ENCODE measurements at regions not wholly inside any gene's neighbourhood (a gene's known extent, or its start where the extent isn't known, plus 50 kb on each side); places are given as distances from the start of the nearest gene placed in this dataset.
A peak's percentile ranks its signal among the peaks of the same experiment; 100 is the strongest.

- intact Hi-C loops (cut with DNase I; ENCODE audit: low total_unique reads), result loop anchor here (1.0 to 2.0 kb wide), 2 partner anchors 22 to 342 kb away; no protein-coding TSS in a partner anchor
- peak; percentile 67 to 87 for DNase-seq
- Histone ChIP-seq H3K9me3 (no peaks in the 10 kb centered on the region), H3K36me3 (no peaks in the 10 kb centered on the region), H3K4me1 (peaks cover 29 to 41% of the 10 kb centered on the region in 2 donors), H3K27ac (peak overlapping the region; percentile 96 to 99 (median 98)), H3K4me3 (peak overlapping the region; percentile 57 to 86 (median 69)), H3K27me3 (no peaks in the 10 kb centered on the region)
- TF ChIP-seq CTCF (IDR thresholded peaks at IDR 0.05 in 4 of 5, conservative IDR thresholded peaks at IDR 0.05 in 1 of 5) (no peak), POLR2A (IDR thresholded peaks at IDR 0.05) (peak; percentile 19 to 46)
- in situ Hi-C loops (cut with MboI; ENCODE audit: low sequenced_read_pairs in 4 of 4), result loop anchor here in 3 of 4 donors (10.0 to 25.0 kb wide), 3 partner anchors 68 to 345 kb away; no protein-coding TSS in a partner anchor
- ATAC-seq, result peak; percentile 67 to 70
Observed at GRCh38 chr9:129482521-129483414, 138.1 kb downstream of the C9orf50 start.

DNA sequence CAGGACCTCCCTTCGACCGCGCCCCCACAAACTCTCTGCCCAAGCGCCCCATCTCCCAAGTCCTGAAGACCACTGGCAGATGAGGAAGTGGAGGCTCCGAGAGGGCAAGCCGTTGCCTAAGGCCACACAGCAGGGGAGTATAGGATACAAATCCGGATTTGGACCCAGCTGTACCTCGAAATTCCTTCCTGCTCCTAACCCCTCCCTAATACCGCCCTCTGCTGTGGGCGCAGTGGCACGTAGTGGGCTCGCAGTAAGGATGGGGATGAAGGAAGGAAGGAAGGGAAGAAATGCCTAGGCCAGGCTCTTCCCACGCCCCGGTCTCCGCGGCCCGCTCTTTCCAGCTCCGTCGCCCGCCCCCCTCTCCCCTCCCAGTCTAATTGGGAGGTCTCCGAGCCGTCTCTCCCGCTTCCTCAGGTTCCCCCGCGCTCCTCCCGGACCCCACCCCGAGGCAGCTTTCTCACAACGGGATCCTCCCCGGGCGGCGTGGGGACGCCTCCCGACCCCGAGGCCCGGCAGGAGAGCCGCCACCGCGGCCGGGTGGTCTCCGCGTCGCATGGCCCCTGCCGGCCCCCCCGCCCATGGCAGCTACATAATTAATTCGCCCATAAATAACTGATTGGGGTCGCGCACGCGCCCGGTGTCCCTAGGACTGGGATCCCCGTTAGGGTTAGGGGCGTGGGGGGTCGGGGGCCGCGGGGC is 138.9 kb downstream of the C9orf50 start:
- TF ChIP-seq POLR2A (IDR thresholded peaks at IDR 0.05) (no peak), CTCF (IDR thresholded peaks at IDR 0.05 in 4 of 5, conservative IDR thresholded peaks at IDR 0.05 in 1 of 5) (no peak)
- no peaks in the 10 kb centered on the region for H3K36me3 ChIP-seq
- DNase-seq, result peak in 1 of 2 donors; percentile 21
- H3K4me3 ChIP-seq, result peak overlapping the region; percentile 57 to 86 (median 69)
- peaks cover 21 to 33% of the 10 kb centered on the region in 2 donors for H3K4me1 ChIP-seq
- in situ Hi-C loops (cut with MboI; ENCODE audit: low sequenced_read_pairs in 4 of 4) (loop anchor here in 3 of 4 donors (10.0 to 25.0 kb wide), 3 partner anchors 67 to 345 kb away; no protein-coding TSS in a partner anchor), intact Hi-C loops (cut with DNase I; ENCODE audit: low total_unique reads) (loop anchor here (1.0 to 2.0 kb wide), 3 partner anchors 22 to 341 kb away; no protein-coding TSS in a partner anchor)
- ATAC-seq, result no peak
- H3K9me3 ChIP-seq, result no peaks in the 10 kb centered on the region
- no peaks in the 10 kb centered on the region for H3K27me3 ChIP-seq
- H3K27ac ChIP-seq, result peak overlapping the region; percentile 96 to 99 (median 98)

DNA sequence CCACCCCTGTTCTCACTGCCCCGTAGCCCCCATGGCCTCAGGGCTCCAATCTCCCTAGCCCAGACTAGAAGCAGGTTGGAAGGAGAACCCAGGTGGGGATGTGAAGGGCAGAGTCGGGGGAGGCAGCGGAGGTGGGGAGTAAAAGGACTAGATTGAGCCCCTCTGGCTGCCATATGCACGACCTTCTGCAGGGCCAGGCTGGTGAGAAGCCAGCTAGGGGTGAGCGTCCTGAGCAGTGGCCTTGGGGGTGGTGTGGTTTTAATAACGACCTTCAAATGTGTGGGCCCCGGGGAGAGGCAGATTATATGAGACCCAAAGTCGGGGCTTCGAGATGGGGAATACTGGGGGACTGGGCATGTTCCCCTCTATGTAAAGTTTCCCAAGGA is 139.5 kb downstream of the C9orf50 start:
- DNase-seq (no peak), ATAC-seq (no peak)
- H3K27ac ChIP-seq, result peak overlapping the region; percentile 96 to 99 (median 98)
- H3K27me3 ChIP-seq, result no peaks in the 10 kb centered on the region
- peaks cover 19 to 28% of the 10 kb centered on the region in 2 donors for H3K4me1 ChIP-seq
- no peak overlapping the region for H3K4me3 ChIP-seq
- no peaks in the 10 kb centered on the region for H3K9me3 ChIP-seq
- intact Hi-C loops (cut with DNase I; ENCODE audit: low total_unique reads), result loop anchor here (2.0 kb wide), 1 partner anchor 69 kb away; no protein-coding TSS in a partner anchor
- H3K36me3 ChIP-seq, result no peaks in the 10 kb centered on the region
- in situ Hi-C loops (cut with MboI; ENCODE audit: low sequenced_read_pairs in 4 of 4), result loop anchor here in 3 of 4 donors (10.0 to 25.0 kb wide), 3 partner anchors 67 to 344 kb away; no protein-coding TSS in a partner anchor
- no peak for TF ChIP-seq POLR2A (IDR thresholded peaks at IDR 0.05)

GRCh38 chr9:129480745-129481144 is 140.2 kb downstream of the C9orf50 start:
- Histone ChIP-seq H3K4me3 (no peak overlapping the region), H3K9me3 (no peaks in the 10 kb centered on the region), H3K36me3 (no peaks in the 10 kb centered on the region), H3K27me3 (no peaks in the 10 kb centered on the region), H3K4me1 (peaks cover 18 to 23% of the 10 kb centered on the region in 2 donors), H3K27ac (peak overlapping the region; percentile 96 to 99 (median 98))
- TF ChIP-seq POLR2A (IDR thresholded peaks at IDR 0.05) (no peak), CTCF (IDR thresholded peaks at IDR 0.05 in 4 of 5, conservative IDR thresholded peaks at IDR 0.05 in 1 of 5) (no peak)
- in situ Hi-C loops (cut with MboI; ENCODE audit: low sequenced_read_pairs in 4 of 4), result loop anchor here in 3 of 4 donors (10.0 to 25.0 kb wide), 3 partner anchors 66 to 343 kb away; no protein-coding TSS in a partner anchor
- no peak for DNase-seq
- intact Hi-C loops (cut with DNase I; ENCODE audit: low total_unique reads), result loop anchor here (2.0 kb wide), 1 partner anchor 68 kb away; no protein-coding TSS in a partner anchor
- no peak for ATAC-seq
